Stimulated activated naive CD8-positive, alpha-beta T cell treated with anti-CD3 and anti-CD28 coated beads, Interleukin-15, amount 100 ng/mL, for 72 hours (primary cell): ENCODE measurements at regions not wholly inside any gene's neighbourhood (a gene's known extent, or its start where the extent isn't known, plus 50 kb on each side); places are given as distances from the start of the nearest gene placed in this dataset.

ENCODE experiments used
- ATAC-seq: fragments of 150-1000 bp; cut with Tn5 transposase; 2 replicates; pipeline ENCODE4 v1.10.0; 2021; ENCODE audit warnings: mild to moderate bottlenecking, moderate library complexity
- DNase-seq, 2 donors: peaks; one replicate each; pipeline ENCODE4 v3.0.0; 2021 to 2022
- H3K27ac Mint-ChIP-seq, 2 donors: one replicate each; pipeline ENCODE4 v1.8.0; 2022; ENCODE audit warnings: mild to moderate bottlenecking in 2 of 2, mixed read lengths in 2 of 2, moderate library complexity in 2 of 2
- H3K27me3 Mint-ChIP-seq: one replicate; pipeline ENCODE4 v1.8.0; 2022; ENCODE audit warnings: mixed read lengths
- H3K4me1 Mint-ChIP-seq: one replicate; pipeline ENCODE4 v1.8.0; 2022; ENCODE audit warnings: mild to moderate bottlenecking, mixed read lengths
- H3K4me3 Mint-ChIP-seq, 2 donors: one replicate each; pipeline ENCODE4 v1.8.0; 2022; ENCODE audit warnings: mild to moderate bottlenecking in 2 of 2, mixed read lengths in 2 of 2, moderate library complexity in 1 of 2
- H3K9me3 Mint-ChIP-seq, 2 donors: one replicate each; pipeline ENCODE4 v1.8.0; 2022; ENCODE audit warnings: mixed read lengths in 2 of 2

- ATAC-seq = no peak
- Mint-ChIP-seq H3K4me1 (no peaks in the 10 kb centered on the region), H3K9me3 (peaks cover 0 to 14% of the 10 kb centered on the region in 2 donors), H3K27me3 (no peaks in the 10 kb centered on the region), H3K4me3 (no peak overlapping the region), H3K27ac (no peak overlapping the region)
- DNase-seq = no peak
Observed at GRCh38 chr12:29844667-29845066, 60.9 kb upstream of the TMTC1 start.

- Mint-ChIP-seq H3K4me3 (no peak overlapping the region), H3K9me3 (peaks cover 11 to 25% of the 10 kb centered on the region in 2 donors), H3K27ac (no peak overlapping the region), H3K27me3 (no peaks in the 10 kb centered on the region), H3K4me1 (no peaks in the 10 kb centered on the region)
- DNase-seq (no peak), ATAC-seq (no peak)
Observed at GRCh38 chr12:29843036-29843435, 59.3 kb upstream of the TMTC1 start.

- H3K4me1 Mint-ChIP-seq = no peaks in the 10 kb centered on the region
- no peak for ATAC-seq
Observed at GRCh38 chr12:29838768-29839167, 55.0 kb upstream of the TMTC1 start.

More at GRCh38 chr12:29838768-29839167, 55.0 kb upstream of the TMTC1 start:
- no peak for DNase-seq
- H3K4me3 Mint-ChIP-seq = no peak overlapping the region
- no peaks in the 10 kb centered on the region for H3K27me3 Mint-ChIP-seq
- H3K27ac Mint-ChIP-seq = peak overlapping the region in 1 of 2 donors; percentile 72
- peaks cover 16 to 42% of the 10 kb centered on the region in 2 donors for H3K9me3 Mint-ChIP-seq
